ENCODE measurements at regions not wholly inside any gene's neighbourhood (a gene's known extent, or its start where the extent isn't known, plus 50 kb on each side); places are given as distances from the start of the nearest gene placed in this dataset.

- Mint-ChIP-seq H3K27ac (no peak overlapping the region), H3K27me3 (peaks cover 0 to 1% of the 10 kb centered on the region in 2 donors), H3K36me3 (no peaks in the 10 kb centered on the region), H3K9me3 (no peaks in the 10 kb centered on the region), H3K4me3 (no peak overlapping the region), H3K4me1 (peaks cover 0 to 2% (median 0%) of the 10 kb centered on the region in 4 donors)
- intact Hi-C loops (cut with micrococcal nuclease), result no loop called here
- no peaks in the 10 kb centered on the region for H3K4me1 ChIP-seq (ENCODE audit: insufficient read depth, low read length)
- H3K27me3 ChIP-seq (ENCODE audit: insufficient read depth, low read length), result no peaks in the 10 kb centered on the region
- H3K4me3 ChIP-seq (ENCODE audit: low read length in 2 of 2), result no peak overlapping the region
- ChIA-PET POLR2A (ENCODE audit: partially characterized antibody) (no interaction called here), CTCF (ENCODE audit: partially characterized antibody) (no interaction called here)
- H3K9me3 ChIP-seq (ENCODE audit: control insufficient read depth in 1 of 2, low read length in 2 of 2), result no peaks in the 10 kb centered on the region
- DNase-seq, result no peak
- H3K36me3 ChIP-seq (ENCODE audit: insufficient read depth, low read length), result no peaks in the 10 kb centered on the region
- no peak overlapping the region for H3K27ac ChIP-seq (ENCODE audit: low read depth, low read length)
Observed at GRCh38 chr13:84127597-84128128, 245.4 kb upstream of the SLITRK1 start.

DNA sequence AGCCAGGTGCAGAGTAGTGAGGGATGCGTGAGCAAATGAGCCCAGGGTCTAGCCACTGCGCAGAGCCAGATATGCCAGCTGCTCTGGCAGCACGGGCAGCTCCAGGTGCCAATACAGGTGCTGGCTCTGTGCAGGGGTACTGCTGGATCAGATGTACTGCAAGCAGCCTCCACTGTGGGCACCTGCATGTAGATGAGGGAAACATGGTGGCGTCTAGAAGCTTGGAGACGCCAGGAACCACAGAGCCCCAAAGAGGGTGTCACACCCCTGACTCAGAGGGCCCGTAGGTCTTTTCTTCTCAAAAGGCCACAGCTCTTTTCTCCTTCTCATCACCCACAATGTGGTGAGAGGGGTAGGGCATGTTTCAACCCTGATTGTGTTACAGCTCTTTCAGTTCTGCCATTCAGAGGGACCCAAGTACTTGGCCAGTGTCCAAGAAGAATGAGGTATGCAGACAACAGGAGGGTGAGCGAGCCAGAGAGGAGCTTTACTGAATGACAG, 244.4 kb upstream of the SLITRK1 start:
- Histone ChIP-seq H3K36me3 (ENCODE audit: insufficient read depth, low read length) (no peaks in the 10 kb centered on the region), H3K27ac (ENCODE audit: low read depth, low read length) (no peak overlapping the region), H3K4me1 (ENCODE audit: insufficient read depth, low read length) (no peaks in the 10 kb centered on the region), H3K27me3 (ENCODE audit: insufficient read depth, low read length) (no peaks in the 10 kb centered on the region), H3K4me3 (ENCODE audit: low read length in 2 of 2) (no peak overlapping the region), H3K9me3 (ENCODE audit: control insufficient read depth in 1 of 2, low read length in 2 of 2) (no peaks in the 10 kb centered on the region)
- intact Hi-C loops (cut with micrococcal nuclease), result no loop called here
- Mint-ChIP-seq H3K4me3 (no peak overlapping the region), H3K27ac (no peak overlapping the region), H3K27me3 (peaks cover 0 to 1% of the 10 kb centered on the region in 2 donors), H3K4me1 (peaks cover 0 to 2% (median 0%) of the 10 kb centered on the region in 4 donors), H3K9me3 (no peaks in the 10 kb centered on the region), H3K36me3 (no peaks in the 10 kb centered on the region)
- ChIA-PET CTCF (ENCODE audit: partially characterized antibody) (no interaction called here), POLR2A (ENCODE audit: partially characterized antibody) (no interaction called here)
- no peak for DNase-seq

GRCh38 chr13:84121456-84121855, 239.2 kb upstream of the SLITRK1 start:
- intact Hi-C loops (cut with micrococcal nuclease), result no loop called here
- Mint-ChIP-seq H3K36me3 (no peaks in the 10 kb centered on the region), H3K9me3 (no peaks in the 10 kb centered on the region), H3K27me3 (peaks cover 0 to 2% of the 10 kb centered on the region in 2 donors), H3K4me1 (peaks cover 0 to 5% (median 0%) of the 10 kb centered on the region in 4 donors), H3K4me3 (no peak overlapping the region), H3K27ac (no peak overlapping the region)
- Histone ChIP-seq H3K9me3 (ENCODE audit: control insufficient read depth in 1 of 2, low read length in 2 of 2) (no peaks in the 10 kb centered on the region), H3K27ac (ENCODE audit: low read depth, low read length) (no peak overlapping the region), H3K27me3 (ENCODE audit: insufficient read depth, low read length) (no peaks in the 10 kb centered on the region), H3K4me1 (ENCODE audit: insufficient read depth, low read length) (no peaks in the 10 kb centered on the region), H3K4me3 (ENCODE audit: low read length in 2 of 2) (no peak overlapping the region), H3K36me3 (ENCODE audit: insufficient read depth, low read length) (no peaks in the 10 kb centered on the region)
- DNase-seq, result no peak
- ChIA-PET POLR2A (ENCODE audit: partially characterized antibody) (no interaction called here), CTCF (ENCODE audit: partially characterized antibody) (no interaction called here)

DNA sequence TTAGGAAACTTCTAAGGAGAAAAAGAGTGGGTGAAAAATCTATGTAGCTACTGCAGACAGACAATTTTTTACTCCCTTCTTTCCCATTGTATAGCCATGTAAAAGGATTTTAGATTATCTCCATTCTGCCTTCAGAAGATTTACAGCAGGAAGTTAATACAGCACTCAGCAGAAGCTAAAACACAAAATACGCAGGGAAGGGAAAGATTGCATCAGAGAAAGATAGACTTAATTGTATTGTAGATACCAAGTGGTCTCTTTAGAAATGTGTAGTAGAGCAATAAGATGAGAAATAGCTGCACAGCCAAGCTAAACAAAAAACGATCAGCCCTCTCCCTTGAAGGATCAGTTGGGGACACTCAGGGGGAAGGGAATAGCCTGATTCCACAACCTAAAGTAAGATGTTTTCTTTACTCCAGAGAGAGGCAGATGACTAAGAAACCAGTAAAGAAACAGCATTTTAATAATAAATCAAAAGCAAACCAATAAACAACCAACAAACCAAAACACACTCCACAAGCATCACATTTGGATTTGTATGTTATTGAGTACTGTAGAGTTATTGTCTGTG, 236.7 kb upstream of the SLITRK1 start:
- intact Hi-C loops (cut with micrococcal nuclease), result no loop called here
- Histone ChIP-seq H3K9me3 (ENCODE audit: control insufficient read depth in 1 of 2, low read length in 2 of 2) (no peaks in the 10 kb centered on the region), H3K27ac (ENCODE audit: low read depth, low read length) (no peak overlapping the region), H3K36me3 (ENCODE audit: insufficient read depth, low read length) (no peaks in the 10 kb centered on the region), H3K27me3 (ENCODE audit: insufficient read depth, low read length) (no peaks in the 10 kb centered on the region), H3K4me3 (ENCODE audit: low read length in 2 of 2) (no peak overlapping the region), H3K4me1 (ENCODE audit: insufficient read depth, low read length) (no peaks in the 10 kb centered on the region)
- H3K27me3 Mint-ChIP-seq, result peaks cover 0 to 2% of the 10 kb centered on the region in 2 donors
- H3K4me3 Mint-ChIP-seq, result no peak overlapping the region
- peaks cover 0 to 5% (median 0%) of the 10 kb centered on the region in 4 donors for H3K4me1 Mint-ChIP-seq
- H3K27ac Mint-ChIP-seq, result no peak overlapping the region
- H3K36me3 Mint-ChIP-seq, result no peaks in the 10 kb centered on the region
- ChIA-PET POLR2A (ENCODE audit: partially characterized antibody) (no interaction called here), CTCF (ENCODE audit: partially characterized antibody) (no interaction called here)
- H3K9me3 Mint-ChIP-seq, result peaks cover 0 to 2% (median 0%) of the 10 kb centered on the region in 8 donors
- DNase-seq, result no peak

DNA sequence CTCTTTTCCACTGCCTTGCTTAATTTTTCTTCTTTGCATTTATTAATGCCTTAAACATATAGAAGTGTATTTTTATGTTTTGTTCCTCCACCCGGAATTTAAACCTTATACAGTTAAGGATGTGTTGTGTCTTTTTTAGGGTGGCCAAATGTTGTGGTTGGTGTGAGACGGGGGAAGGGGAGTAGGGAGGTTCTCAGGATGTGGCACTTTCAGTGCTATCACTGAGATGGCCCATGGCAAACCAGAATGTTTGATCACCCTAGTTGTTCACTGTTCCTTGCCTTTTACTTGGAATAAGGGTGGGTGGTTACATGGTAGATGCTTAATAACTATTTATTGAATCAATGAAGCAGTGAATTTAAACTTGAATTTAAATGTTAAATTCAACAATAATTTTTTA, 216.0 kb upstream of the SLITRK1 start:
- POLR2A ChIA-PET (ENCODE audit: partially characterized antibody), result no interaction called here
- peaks cover 0 to 2% (median 0%) of the 10 kb centered on the region in 8 donors for H3K9me3 Mint-ChIP-seq
- intact Hi-C loops (cut with micrococcal nuclease), result no loop called here
- Histone ChIP-seq H3K36me3 (ENCODE audit: insufficient read depth, low read length) (no peaks in the 10 kb centered on the region), H3K4me1 (ENCODE audit: insufficient read depth, low read length) (no peaks in the 10 kb centered on the region), H3K9me3 (ENCODE audit: control insufficient read depth in 1 of 2, low read length in 2 of 2) (no peaks in the 10 kb centered on the region), H3K4me3 (ENCODE audit: low read length in 2 of 2) (no peak overlapping the region), H3K27ac (ENCODE audit: low read depth, low read length) (no peak overlapping the region), H3K27me3 (ENCODE audit: insufficient read depth, low read length) (no peaks in the 10 kb centered on the region)
- H3K27ac Mint-ChIP-seq, result no peak overlapping the region
- H3K36me3 Mint-ChIP-seq, result no peaks in the 10 kb centered on the region
- H3K4me1 Mint-ChIP-seq, result no peaks in the 10 kb centered on the region
- no peak for DNase-seq
- H3K4me3 Mint-ChIP-seq, result no peak overlapping the region
- H3K27me3 Mint-ChIP-seq, result no peaks in the 10 kb centered on the region
- CTCF ChIA-PET (ENCODE audit: partially characterized antibody), result no interaction called here

DNA sequence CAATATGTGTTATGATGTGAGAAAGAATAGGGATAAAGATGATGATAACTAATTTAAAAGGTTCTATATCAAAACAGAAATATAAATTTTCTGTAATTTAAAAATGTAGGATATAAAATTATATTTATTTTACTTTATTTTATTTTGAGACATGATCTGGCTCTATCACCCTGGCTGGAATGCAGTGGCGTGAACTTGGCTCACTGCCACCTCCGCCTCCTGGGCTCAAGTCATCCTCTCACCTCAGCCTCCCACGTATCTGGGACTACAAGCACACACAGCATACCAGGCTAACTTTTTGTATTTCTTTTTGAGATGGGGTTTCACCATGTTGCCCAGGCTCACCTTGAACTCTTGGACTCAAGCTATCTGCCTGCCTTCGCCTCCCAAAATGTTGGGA, 214.9 kb upstream of the SLITRK1 start:
- no peak for DNase-seq
- H3K27ac ChIP-seq (ENCODE audit: low read depth, low read length), result no peak overlapping the region
- Mint-ChIP-seq H3K9me3 (peaks cover 0 to 2% (median 0%) of the 10 kb centered on the region in 8 donors), H3K36me3 (no peaks in the 10 kb centered on the region), H3K4me1 (no peaks in the 10 kb centered on the region), H3K27me3 (no peaks in the 10 kb centered on the region), H3K4me3 (no peak overlapping the region), H3K27ac (no peak overlapping the region)
- no peaks in the 10 kb centered on the region for H3K9me3 ChIP-seq (ENCODE audit: control insufficient read depth in 1 of 2, low read length in 2 of 2)
- no peaks in the 10 kb centered on the region for H3K4me1 ChIP-seq (ENCODE audit: insufficient read depth, low read length)
- ChIA-PET CTCF (ENCODE audit: partially characterized antibody) (no interaction called here), POLR2A (ENCODE audit: partially characterized antibody) (no interaction called here)
- H3K27me3 ChIP-seq (ENCODE audit: insufficient read depth, low read length), result no peaks in the 10 kb centered on the region
- no peak overlapping the region for H3K4me3 ChIP-seq (ENCODE audit: low read length in 2 of 2)
- no peaks in the 10 kb centered on the region for H3K36me3 ChIP-seq (ENCODE audit: insufficient read depth, low read length)
- intact Hi-C loops (cut with micrococcal nuclease), result no loop called here

- intact Hi-C loops (cut with micrococcal nuclease), result no loop called here
- POLR2A ChIA-PET (ENCODE audit: partially characterized antibody), result no interaction called here
Observed at GRCh38 chr13:84096216-84096615, 213.9 kb upstream of the SLITRK1 start.

More at GRCh38 chr13:84096216-84096615, 213.9 kb upstream of the SLITRK1 start:
- no peaks in the 10 kb centered on the region for H3K4me1 Mint-ChIP-seq
- H3K27me3 Mint-ChIP-seq, result no peaks in the 10 kb centered on the region
- CTCF ChIA-PET (ENCODE audit: partially characterized antibody), result no interaction called here
- Histone ChIP-seq H3K4me1 (ENCODE audit: insufficient read depth, low read length) (no peaks in the 10 kb centered on the region), H3K9me3 (ENCODE audit: control insufficient read depth in 1 of 2, low read length in 2 of 2) (no peaks in the 10 kb centered on the region), H3K4me3 (ENCODE audit: low read length in 2 of 2) (no peak overlapping the region), H3K27me3 (ENCODE audit: insufficient read depth, low read length) (no peaks in the 10 kb centered on the region), H3K36me3 (ENCODE audit: insufficient read depth, low read length) (no peaks in the 10 kb centered on the region), H3K27ac (ENCODE audit: low read depth, low read length) (no peak overlapping the region)
- DNase-seq, result no peak
- H3K36me3 Mint-ChIP-seq, result no peaks in the 10 kb centered on the region
- no peak overlapping the region for H3K27ac Mint-ChIP-seq
- H3K9me3 Mint-ChIP-seq, result peaks cover 0 to 2% (median 0%) of the 10 kb centered on the region in 8 donors
- no peak overlapping the region for H3K4me3 Mint-ChIP-seq
